ENCODE measurements at regions not wholly inside any gene's neighbourhood (a gene's known extent, or its start where the extent isn't known, plus 50 kb on each side); places are given as distances from the start of the nearest gene placed in this dataset.

DNA sequence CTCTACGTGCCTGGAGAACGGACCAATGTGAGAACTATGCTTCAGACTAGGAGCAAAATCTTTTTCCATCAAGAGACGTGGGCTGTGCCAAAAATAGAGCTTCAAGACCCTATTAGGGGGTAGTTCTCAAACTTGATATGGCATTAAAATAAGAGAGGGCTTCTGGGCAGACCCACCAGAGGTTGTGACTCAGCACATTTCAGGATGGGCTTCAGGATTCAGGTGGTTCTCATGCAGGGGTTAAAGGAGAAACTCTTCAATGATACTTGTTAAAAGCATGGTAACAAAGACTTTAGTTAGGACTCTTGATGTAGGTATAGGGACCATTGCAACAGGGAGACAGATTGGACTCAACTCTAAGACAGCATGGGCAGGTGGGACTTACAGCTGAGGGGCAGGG lies 195.5 kb downstream of the RGS3 start:
- no peak for DNase-seq
- Histone ChIP-seq H3K4me1 (no peaks in the 10 kb centered on the region), H3K27ac (no peak overlapping the region), H3K36me3 (no peaks in the 10 kb centered on the region), H3K27me3 (no peaks in the 10 kb centered on the region), H3K4me3 (no peak overlapping the region), H3K9me3 (no peaks in the 10 kb centered on the region), H3K9ac (ENCODE audit: low read depth in 2 of 2, low read length in 2 of 2) (no peak overlapping the region)
- intact Hi-C loops (cut with DNase I) = loop anchor here (2.0 to 10.0 kb wide), 4 partner anchors 197 to 384 kb away; partner anchors contain the start of genes CDC26, PRPF4 and RGS3
- TF ChIP-seq, protein P1, sequence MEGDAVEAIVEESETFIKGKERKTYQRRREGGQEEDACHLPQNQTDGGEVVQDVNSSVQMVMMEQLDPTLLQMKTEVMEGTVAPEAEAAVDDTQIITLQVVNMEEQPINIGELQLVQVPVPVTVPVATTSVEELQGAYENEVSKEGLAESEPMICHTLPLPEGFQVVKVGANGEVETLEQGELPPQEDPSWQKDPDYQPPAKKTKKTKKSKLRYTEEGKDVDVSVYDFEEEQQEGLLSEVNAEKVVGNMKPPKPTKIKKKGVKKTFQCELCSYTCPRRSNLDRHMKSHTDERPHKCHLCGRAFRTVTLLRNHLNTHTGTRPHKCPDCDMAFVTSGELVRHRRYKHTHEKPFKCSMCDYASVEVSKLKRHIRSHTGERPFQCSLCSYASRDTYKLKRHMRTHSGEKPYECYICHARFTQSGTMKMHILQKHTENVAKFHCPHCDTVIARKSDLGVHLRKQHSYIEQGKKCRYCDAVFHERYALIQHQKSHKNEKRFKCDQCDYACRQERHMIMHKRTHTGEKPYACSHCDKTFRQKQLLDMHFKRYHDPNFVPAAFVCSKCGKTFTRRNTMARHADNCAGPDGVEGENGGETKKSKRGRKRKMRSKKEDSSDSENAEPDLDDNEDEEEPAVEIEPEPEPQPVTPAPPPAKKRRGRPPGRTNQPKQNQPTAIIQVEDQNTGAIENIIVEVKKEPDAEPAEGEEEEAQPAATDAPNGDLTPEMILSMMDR (IDR thresholded peaks at IDR 0.05) = no peak

DNA sequence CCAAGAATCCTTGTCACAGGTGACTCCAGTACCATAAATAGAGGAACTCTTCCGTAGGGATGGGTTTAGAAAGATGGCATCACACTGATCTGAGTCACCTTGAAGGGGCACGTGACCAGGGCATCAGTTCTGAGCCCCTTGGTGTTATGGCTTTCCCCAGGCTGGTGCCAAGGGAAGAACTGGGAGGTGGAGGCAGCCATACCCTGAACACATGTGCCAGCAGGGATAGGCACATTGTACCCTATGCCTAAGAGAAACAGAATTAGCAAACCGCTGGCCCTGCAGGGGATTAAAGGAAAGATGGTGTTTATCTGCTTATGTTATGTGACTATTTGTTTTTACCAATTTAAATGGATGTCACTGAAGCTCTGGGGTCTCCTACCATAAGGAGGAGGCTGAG lies 196.2 kb downstream of the RGS3 start:
- Histone ChIP-seq H3K4me1 (no peaks in the 10 kb centered on the region), H3K27ac (no peak overlapping the region), H3K36me3 (no peaks in the 10 kb centered on the region), H3K4me3 (no peak overlapping the region), H3K9ac (ENCODE audit: low read depth in 2 of 2, low read length in 2 of 2) (no peak overlapping the region), H3K9me3 (no peaks in the 10 kb centered on the region), H3K27me3 (no peaks in the 10 kb centered on the region)
- DNase-seq = no peak
- TF ChIP-seq, protein P1 (IDR thresholded peaks at IDR 0.05) = no peak
- intact Hi-C loops (cut with DNase I) = loop anchor here (2.0 to 10.0 kb wide), 4 partner anchors 197 to 385 kb away; partner anchors contain the start of genes CDC26, PRPF4 and RGS3

DNA sequence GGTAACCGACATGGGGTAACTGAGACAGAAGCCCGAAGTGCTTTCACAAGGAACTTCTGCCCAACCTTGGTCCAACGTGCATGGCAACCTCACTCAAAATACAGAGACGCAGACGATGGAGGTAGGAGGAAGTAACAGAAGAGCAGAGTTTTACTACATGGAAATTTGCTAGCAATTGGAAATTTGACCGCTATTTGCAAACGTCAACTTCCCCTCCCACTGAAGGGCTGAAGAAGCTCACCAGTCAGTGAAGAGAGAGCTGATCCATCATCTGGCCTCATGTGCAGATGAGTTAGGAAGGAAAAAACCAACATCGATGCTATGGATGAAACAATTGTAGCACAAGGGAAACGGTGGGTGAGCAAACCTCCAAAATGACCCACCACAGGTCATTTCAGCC lies 196.7 kb downstream of the RGS3 start:
- TF ChIP-seq, protein P1 (IDR thresholded peaks at IDR 0.05) = no peak
- Histone ChIP-seq H3K9ac (ENCODE audit: low read depth in 2 of 2, low read length in 2 of 2) (no peak overlapping the region), H3K36me3 (no peaks in the 10 kb centered on the region), H3K4me1 (no peaks in the 10 kb centered on the region), H3K27me3 (no peaks in the 10 kb centered on the region), H3K4me3 (no peak overlapping the region), H3K27ac (no peak overlapping the region), H3K9me3 (no peaks in the 10 kb centered on the region)
- DNase-seq = no peak
- intact Hi-C loops (cut with DNase I) = no loop called here

DNA sequence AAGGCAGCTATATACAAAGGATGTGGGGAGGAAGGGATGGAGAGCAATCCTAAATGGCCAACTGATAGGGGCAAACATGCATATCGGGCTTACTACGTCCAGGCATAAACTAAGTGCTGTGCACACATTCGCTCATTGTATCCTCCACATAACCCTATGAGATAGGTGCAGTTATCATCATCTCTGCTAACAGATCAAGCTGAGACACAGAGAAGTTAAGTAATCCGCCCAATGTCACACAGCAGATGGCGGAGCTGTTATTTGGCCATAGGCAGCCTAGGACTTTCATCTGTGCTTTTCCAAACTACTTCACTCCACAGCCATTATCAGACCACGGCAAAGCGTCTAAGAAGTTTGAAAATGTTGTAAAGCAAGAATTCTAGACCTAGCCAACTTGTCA lies 197.5 kb downstream of the RGS3 start:
- Histone ChIP-seq H3K27me3 (no peaks in the 10 kb centered on the region), H3K4me1 (no peaks in the 10 kb centered on the region), H3K9ac (ENCODE audit: low read depth in 2 of 2, low read length in 2 of 2) (no peak overlapping the region), H3K4me3 (no peak overlapping the region), H3K36me3 (no peaks in the 10 kb centered on the region), H3K27ac (no peak overlapping the region), H3K9me3 (no peaks in the 10 kb centered on the region)
- TF ChIP-seq, protein P1 (IDR thresholded peaks at IDR 0.05) = no peak
- intact Hi-C loops (cut with DNase I) = no loop called here
- DNase-seq = no peak

DNA sequence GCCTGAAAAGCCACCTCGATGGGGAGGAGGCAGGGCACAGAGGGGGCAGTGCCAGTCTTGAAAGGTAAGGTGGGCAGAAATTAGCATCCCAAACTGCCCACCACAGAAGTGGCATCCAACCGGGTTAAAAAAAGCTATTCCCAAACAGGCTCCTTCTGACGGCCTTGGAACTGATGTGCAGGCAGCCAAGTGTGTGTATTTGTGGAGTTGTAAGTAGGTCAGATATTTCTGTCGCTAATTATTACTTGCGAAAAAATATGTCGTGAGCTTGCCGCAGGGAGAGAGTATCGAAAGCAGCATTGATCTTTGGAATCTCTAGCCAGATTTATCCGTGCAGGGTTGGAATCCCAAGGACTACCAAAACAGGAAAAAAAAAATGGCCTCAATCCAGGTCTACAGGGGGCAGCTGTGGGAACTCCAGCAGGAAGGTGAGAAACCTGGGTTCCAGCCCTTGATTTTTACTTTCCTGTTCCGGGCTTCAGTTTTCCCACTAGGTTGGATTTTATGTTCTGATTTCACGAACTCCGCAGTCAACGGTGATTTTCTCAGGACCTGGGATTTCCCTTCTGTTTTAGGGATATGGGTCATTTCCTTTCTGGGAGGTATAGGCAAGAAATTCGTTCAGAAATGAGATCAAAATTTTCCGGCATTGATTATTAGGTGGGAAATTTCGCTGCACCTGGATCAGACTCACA lies 200.8 kb downstream of the RGS3 start:
- H3K9me3 ChIP-seq = no peaks in the 10 kb centered on the region
- H3K4me1 ChIP-seq = no peaks in the 10 kb centered on the region
- intact Hi-C loops (cut with DNase I) = no loop called here
- no peak overlapping the region for H3K4me3 ChIP-seq
- TF ChIP-seq, protein P1 (IDR thresholded peaks at IDR 0.05) = no peak
- H3K27me3 ChIP-seq = no peaks in the 10 kb centered on the region
- H3K9ac ChIP-seq (ENCODE audit: low read depth in 2 of 2, low read length in 2 of 2) = no peak overlapping the region
- no peak overlapping the region for H3K27ac ChIP-seq
- no peaks in the 10 kb centered on the region for H3K36me3 ChIP-seq
- no peak for DNase-seq
